ENCODE measurements at regions not wholly inside any gene's neighbourhood (a gene's known extent, or its start where the extent isn't known, plus 50 kb on each side); places are given as distances from the start of the nearest gene placed in this dataset.

DNA sequence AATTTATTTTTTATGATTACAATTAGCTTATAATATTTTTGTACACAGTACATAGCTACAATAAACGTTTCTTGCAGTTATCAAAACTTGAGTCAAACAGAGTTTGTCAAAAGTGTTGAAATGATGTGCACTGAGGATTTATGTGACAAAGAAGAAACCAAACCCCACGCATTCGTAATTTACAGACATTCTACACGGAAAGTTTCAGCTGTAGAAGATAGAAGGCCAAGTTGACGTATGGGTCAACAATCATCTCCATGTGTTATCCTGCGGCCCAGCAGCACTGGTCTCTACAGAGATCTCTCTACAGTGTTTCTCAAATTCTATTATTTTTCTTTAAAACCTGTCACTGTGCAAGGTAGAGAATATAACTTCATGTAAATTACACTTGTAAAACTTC is 1507.6 kb downstream of the PCDH9 start:
- H3K4me1 Mint-ChIP-seq (ENCODE audit: low read depth), result peaks cover 15% of the 10 kb centered on the region
- H3K27ac Mint-ChIP-seq (ENCODE audit: unreplicated experiment), result no peak overlapping the region
- peaks cover 12% of the 10 kb centered on the region for H3K9me3 Mint-ChIP-seq (ENCODE audit: low read depth)
- TF ChIP-seq, protein P1, sequence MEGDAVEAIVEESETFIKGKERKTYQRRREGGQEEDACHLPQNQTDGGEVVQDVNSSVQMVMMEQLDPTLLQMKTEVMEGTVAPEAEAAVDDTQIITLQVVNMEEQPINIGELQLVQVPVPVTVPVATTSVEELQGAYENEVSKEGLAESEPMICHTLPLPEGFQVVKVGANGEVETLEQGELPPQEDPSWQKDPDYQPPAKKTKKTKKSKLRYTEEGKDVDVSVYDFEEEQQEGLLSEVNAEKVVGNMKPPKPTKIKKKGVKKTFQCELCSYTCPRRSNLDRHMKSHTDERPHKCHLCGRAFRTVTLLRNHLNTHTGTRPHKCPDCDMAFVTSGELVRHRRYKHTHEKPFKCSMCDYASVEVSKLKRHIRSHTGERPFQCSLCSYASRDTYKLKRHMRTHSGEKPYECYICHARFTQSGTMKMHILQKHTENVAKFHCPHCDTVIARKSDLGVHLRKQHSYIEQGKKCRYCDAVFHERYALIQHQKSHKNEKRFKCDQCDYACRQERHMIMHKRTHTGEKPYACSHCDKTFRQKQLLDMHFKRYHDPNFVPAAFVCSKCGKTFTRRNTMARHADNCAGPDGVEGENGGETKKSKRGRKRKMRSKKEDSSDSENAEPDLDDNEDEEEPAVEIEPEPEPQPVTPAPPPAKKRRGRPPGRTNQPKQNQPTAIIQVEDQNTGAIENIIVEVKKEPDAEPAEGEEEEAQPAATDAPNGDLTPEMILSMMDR (IDR thresholded peaks at IDR 0.05), result no peak
- H3K36me3 Mint-ChIP-seq (ENCODE audit: low read depth), result peaks cover 3% of the 10 kb centered on the region
- H3K4me3 Mint-ChIP-seq (ENCODE audit: unreplicated experiment), result no peak overlapping the region
- DNase-seq (ENCODE audit: low spot score), result no peak
- H3K27me3 Mint-ChIP-seq (ENCODE audit: low read depth), result no peaks in the 10 kb centered on the region

GRCh38 chr13:65719831-65720230 is 1510.3 kb downstream of the PCDH9 start:
- no peak for DNase-seq (ENCODE audit: low spot score)

DNA sequence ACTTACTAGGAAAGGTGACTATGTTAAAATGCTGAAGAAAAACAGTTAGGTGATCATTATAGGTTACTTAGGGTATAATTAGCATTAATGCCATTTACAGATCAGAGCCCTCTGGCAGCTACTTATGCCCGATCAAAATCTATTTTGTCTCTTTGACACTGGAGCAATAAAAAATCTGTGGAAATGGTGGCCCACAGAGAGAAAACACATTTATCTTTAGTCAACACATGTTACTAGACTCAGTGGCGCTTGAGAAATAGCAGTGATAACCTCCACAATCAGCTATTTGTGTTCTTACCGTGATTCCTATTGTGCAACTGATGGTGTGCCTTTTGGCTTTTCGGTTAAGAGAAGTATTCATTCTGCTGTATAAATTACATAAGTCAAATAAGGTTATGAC is 1519.6 kb downstream of the PCDH9 start:
- Mint-ChIP-seq H3K36me3 (ENCODE audit: low read depth) (no peaks in the 10 kb centered on the region), H3K4me1 (ENCODE audit: low read depth) (no peaks in the 10 kb centered on the region), H3K27ac (ENCODE audit: unreplicated experiment) (no peak overlapping the region), H3K4me3 (ENCODE audit: unreplicated experiment) (no peak overlapping the region), H3K27me3 (ENCODE audit: low read depth) (no peaks in the 10 kb centered on the region), H3K9me3 (ENCODE audit: low read depth) (peaks cover 2% of the 10 kb centered on the region)
- TF ChIP-seq, protein P1 (IDR thresholded peaks at IDR 0.05), result no peak
- DNase-seq (ENCODE audit: low spot score), result no peak

More at GRCh38 chr13:65719831-65720230, 1510.3 kb downstream of the PCDH9 start:
- TF ChIP-seq, protein P1 (IDR thresholded peaks at IDR 0.05), result no peak
- no peak overlapping the region for H3K4me3 Mint-ChIP-seq (ENCODE audit: unreplicated experiment)
- H3K9me3 Mint-ChIP-seq (ENCODE audit: low read depth), result peaks cover 16% of the 10 kb centered on the region
- H3K36me3 Mint-ChIP-seq (ENCODE audit: low read depth), result peaks cover 3% of the 10 kb centered on the region
- peaks cover 10% of the 10 kb centered on the region for H3K4me1 Mint-ChIP-seq (ENCODE audit: low read depth)
- H3K27me3 Mint-ChIP-seq (ENCODE audit: low read depth), result no peaks in the 10 kb centered on the region
- no peak overlapping the region for H3K27ac Mint-ChIP-seq (ENCODE audit: unreplicated experiment)

DNA sequence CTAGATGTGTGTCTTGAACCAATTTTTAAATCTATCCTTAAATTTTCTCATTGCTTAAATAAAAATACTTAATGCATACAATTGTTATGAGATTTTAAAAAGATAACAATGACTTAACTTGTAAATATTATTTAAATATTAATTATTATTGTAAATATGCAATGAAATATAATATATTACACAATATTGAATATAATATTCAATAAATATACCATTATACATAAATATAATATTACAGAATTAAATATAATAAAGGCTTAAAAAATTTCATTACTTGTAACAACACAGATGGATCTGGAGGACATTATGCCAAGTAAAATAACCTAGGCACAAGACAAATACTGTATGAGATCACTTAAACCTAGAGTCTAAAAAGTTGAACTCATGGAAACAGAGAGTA is 1532.3 kb downstream of the PCDH9 start:
- H3K36me3 Mint-ChIP-seq (ENCODE audit: low read depth), result peaks cover 3% of the 10 kb centered on the region
- peaks cover 5% of the 10 kb centered on the region for H3K9me3 Mint-ChIP-seq (ENCODE audit: low read depth)

GRCh38 chr13:65679240-65679639 is 1550.9 kb downstream of the PCDH9 start:
- Mint-ChIP-seq H3K4me3 (ENCODE audit: unreplicated experiment) (no peak overlapping the region), H3K27ac (ENCODE audit: unreplicated experiment) (no peak overlapping the region), H3K4me1 (ENCODE audit: low read depth) (peaks cover 13% of the 10 kb centered on the region), H3K27me3 (ENCODE audit: low read depth) (no peaks in the 10 kb centered on the region), H3K36me3 (ENCODE audit: low read depth) (peaks cover 2% of the 10 kb centered on the region), H3K9me3 (ENCODE audit: low read depth) (peaks cover 3% of the 10 kb centered on the region)
- DNase-seq (ENCODE audit: low spot score), result no peak
- TF ChIP-seq, protein P1 (IDR thresholded peaks at IDR 0.05), result no peak

More for the DNA sequence above, 1532.3 kb downstream of the PCDH9 start:
- Mint-ChIP-seq H3K27ac (ENCODE audit: unreplicated experiment) (no peak overlapping the region), H3K4me1 (ENCODE audit: low read depth) (no peaks in the 10 kb centered on the region), H3K27me3 (ENCODE audit: low read depth) (no peaks in the 10 kb centered on the region), H3K4me3 (ENCODE audit: unreplicated experiment) (no peak overlapping the region)
- no peak for DNase-seq (ENCODE audit: low spot score)
- TF ChIP-seq, protein P1 (IDR thresholded peaks at IDR 0.05), result no peak
